ENCODE measurements at regions not wholly inside any gene's neighbourhood (a gene's known extent, or its start where the extent isn't known, plus 50 kb on each side); places are given as distances from the start of the nearest gene placed in this dataset.

DNA sequence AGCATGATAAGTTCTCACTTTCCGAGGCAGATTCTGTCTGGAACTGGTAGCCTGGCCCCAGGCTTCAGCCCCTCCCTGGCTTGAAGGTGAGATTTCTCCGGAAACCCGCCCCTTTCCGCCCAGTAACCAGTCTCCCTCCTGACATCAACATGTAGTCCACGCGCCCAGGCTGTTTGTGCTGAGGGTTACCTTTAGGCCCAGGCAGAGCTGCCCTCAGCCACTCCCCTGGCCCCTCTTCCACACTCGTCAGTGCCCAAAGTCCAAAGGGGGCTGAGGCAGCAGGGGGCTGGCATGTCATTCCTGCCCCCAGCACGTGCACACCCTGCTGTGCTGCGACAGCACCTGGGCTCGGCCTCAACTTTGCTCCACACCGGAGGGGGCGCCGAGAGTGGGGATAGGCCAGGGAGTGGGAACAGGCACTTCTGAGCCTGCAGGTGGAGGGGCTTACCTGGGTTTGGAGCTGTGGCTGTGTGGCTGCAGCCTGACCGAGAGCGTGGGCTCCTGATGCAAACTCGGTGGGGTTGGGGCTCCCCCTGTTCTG is 69.5 kb upstream of the ANK2 start:
- Histone ChIP-seq H3F3A (ENCODE audit: low read length, unreplicated experiment) (no peaks in the 10 kb centered on the region), H3K9me3 (ENCODE audit: low read length) (no peaks in the 10 kb centered on the region), H3K4me1 (ENCODE audit: insufficient read depth, low read length) (no peaks in the 10 kb centered on the region; the same call in 1 of the 2 replicates), H3K79me2 (ENCODE audit: low read length) (no peaks in the 10 kb centered on the region), H3K27me3 (ENCODE audit: low read length) (no peaks in the 10 kb centered on the region), H3K9me2 (replicated peaks; ENCODE audit: low read length) (no peaks in the 10 kb centered on the region), H3K9ac (ENCODE audit: low read length) (no peak overlapping the region), H2AFZ (ENCODE audit: low read length) (no peak overlapping the region), H3K4me3 (ENCODE audit: low read length) (no peak overlapping the region), H3K4me2 (ENCODE audit: low read length) (no peak overlapping the region), H4K20me1 (ENCODE audit: low read length) (no peaks in the 10 kb centered on the region), H3K27ac (ENCODE audit: low read length) (no peak overlapping the region), H3K36me3 (ENCODE audit: low read depth, low read length) (no peaks in the 10 kb centered on the region)
- DNase-seq (no peak), ATAC-seq (no peak)
- intact Hi-C loops (cut with micrococcal nuclease): no loop called here
- TF ChIP-seq, protein P1, sequence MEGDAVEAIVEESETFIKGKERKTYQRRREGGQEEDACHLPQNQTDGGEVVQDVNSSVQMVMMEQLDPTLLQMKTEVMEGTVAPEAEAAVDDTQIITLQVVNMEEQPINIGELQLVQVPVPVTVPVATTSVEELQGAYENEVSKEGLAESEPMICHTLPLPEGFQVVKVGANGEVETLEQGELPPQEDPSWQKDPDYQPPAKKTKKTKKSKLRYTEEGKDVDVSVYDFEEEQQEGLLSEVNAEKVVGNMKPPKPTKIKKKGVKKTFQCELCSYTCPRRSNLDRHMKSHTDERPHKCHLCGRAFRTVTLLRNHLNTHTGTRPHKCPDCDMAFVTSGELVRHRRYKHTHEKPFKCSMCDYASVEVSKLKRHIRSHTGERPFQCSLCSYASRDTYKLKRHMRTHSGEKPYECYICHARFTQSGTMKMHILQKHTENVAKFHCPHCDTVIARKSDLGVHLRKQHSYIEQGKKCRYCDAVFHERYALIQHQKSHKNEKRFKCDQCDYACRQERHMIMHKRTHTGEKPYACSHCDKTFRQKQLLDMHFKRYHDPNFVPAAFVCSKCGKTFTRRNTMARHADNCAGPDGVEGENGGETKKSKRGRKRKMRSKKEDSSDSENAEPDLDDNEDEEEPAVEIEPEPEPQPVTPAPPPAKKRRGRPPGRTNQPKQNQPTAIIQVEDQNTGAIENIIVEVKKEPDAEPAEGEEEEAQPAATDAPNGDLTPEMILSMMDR (conservative IDR thresholded peaks at IDR 0.05; ENCODE audit: low read depth, low read length): no peak
- TF ChIP-seq EZH2 (IDR thresholded peaks at IDR 0.05; ENCODE audit: low read length, unreplicated experiment) (no peak), EZH2phosphoT487 (IDR thresholded peaks at IDR 0.05; ENCODE audit: borderline replicate concordance, low read length) (no peak)
- ChIA-PET CTCF (no interaction called here), POLR2A (ENCODE audit: unreplicated experiment) (no interaction called here)
- BruUV-seq (replicated peaks): no TSS peak

DNA sequence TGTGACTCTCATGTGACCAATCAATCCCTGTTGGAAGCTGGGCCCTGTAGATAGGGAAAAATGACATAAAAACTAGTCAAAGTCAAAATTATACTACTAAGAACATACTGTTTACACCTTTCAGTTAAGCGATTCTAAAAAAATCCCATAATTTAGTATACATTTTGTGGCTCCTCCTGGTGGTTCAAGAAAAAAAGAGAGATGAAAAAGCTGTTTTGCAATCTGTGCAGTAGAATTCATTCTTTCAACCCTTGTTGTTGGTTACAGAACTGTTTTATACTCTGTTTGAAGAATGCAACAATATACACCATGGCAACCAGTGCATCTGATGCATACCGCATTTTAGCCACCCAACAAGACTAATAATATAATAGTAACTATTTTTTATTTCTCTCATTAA is 66.8 kb upstream of the ANK2 start:
- intact Hi-C loops (cut with micrococcal nuclease): no loop called here
- BruUV-seq (replicated peaks): no TSS peak
- H3K4me1 ChIP-seq (ENCODE audit: insufficient read depth, low read length): no peaks in the 10 kb centered on the region; the same call in 1 of the 2 replicates
- no peaks in the 10 kb centered on the region for H3K27me3 ChIP-seq (ENCODE audit: low read length)
- H3K4me2 ChIP-seq (ENCODE audit: low read length): no peak overlapping the region
- no peak overlapping the region for H2AFZ ChIP-seq (ENCODE audit: low read length)
- H3K4me3 ChIP-seq (ENCODE audit: low read length): no peak overlapping the region
- no peak overlapping the region for H3K9ac ChIP-seq (ENCODE audit: low read length)
- DNase-seq: no peak
- H3F3A ChIP-seq (ENCODE audit: low read length, unreplicated experiment): no peaks in the 10 kb centered on the region
- H3K27ac ChIP-seq (ENCODE audit: low read length): no peak overlapping the region
- no peaks in the 10 kb centered on the region for H3K79me2 ChIP-seq (ENCODE audit: low read length)
- no peaks in the 10 kb centered on the region for H4K20me1 ChIP-seq (ENCODE audit: low read length)
- POLR2A ChIA-PET (ENCODE audit: unreplicated experiment): no interaction called here
- TF ChIP-seq, protein P1 (conservative IDR thresholded peaks at IDR 0.05; ENCODE audit: low read depth, low read length): no peak; the same call in 1 of the 2 replicates
- TF ChIP-seq EZH2 (IDR thresholded peaks at IDR 0.05; ENCODE audit: low read length, unreplicated experiment): no peak
- TF ChIP-seq EZH2phosphoT487 (IDR thresholded peaks at IDR 0.05; ENCODE audit: borderline replicate concordance, low read length): no peak
- CTCF ChIA-PET: no interaction called here
- no peaks in the 10 kb centered on the region for H3K9me2 ChIP-seq (replicated peaks; ENCODE audit: low read length)
- H3K36me3 ChIP-seq (ENCODE audit: low read depth, low read length): no peaks in the 10 kb centered on the region
- no peak for ATAC-seq
- H3K9me3 ChIP-seq (ENCODE audit: low read length): no peaks in the 10 kb centered on the region

DNA sequence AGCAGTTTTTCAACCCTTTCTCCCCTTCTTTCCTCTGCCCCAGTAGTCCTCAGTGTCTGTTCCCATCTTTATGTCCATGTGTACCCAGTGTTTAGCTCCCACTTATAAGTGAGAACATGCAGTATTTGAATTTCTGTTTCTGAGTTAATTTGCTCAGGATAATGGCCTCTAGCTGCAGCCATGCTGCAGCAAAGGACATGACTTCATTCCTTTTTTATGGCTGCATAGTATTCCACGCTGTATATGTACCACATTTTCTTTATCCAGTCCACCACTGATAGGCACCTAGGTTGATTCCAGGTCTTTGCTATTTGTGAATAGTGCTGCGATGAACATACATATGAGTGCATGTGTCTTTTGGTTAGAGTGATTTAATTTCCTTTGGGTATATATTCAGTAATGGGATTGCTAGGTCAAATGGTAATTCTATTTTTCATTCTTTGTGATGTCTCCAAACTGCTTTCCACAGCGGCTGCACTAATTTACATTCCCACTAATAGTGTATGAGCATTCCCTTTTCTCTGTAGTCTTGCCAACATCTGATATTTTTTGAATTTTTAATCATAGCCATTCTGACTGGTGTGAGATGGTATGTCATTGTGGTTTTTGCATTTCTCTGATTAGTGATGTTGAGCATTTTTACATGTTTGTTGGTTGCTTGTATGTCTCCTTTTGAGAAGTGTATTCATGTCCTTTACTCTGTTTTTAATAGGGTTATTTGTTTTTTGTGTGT is 54.6 kb upstream of the ANK2 start:
- Histone ChIP-seq H3K27me3 (ENCODE audit: low read length) (no peaks in the 10 kb centered on the region), H3K9me2 (replicated peaks; ENCODE audit: low read length) (no peaks in the 10 kb centered on the region), H3K4me3 (ENCODE audit: low read length) (no peak overlapping the region), H2AFZ (ENCODE audit: low read length) (no peak overlapping the region), H3K9ac (ENCODE audit: low read length) (no peak overlapping the region), H3K36me3 (ENCODE audit: low read depth, low read length) (no peaks in the 10 kb centered on the region), H4K20me1 (ENCODE audit: low read length) (no peaks in the 10 kb centered on the region), H3K4me1 (ENCODE audit: insufficient read depth, low read length) (no peaks in the 10 kb centered on the region), H3K27ac (ENCODE audit: low read length) (no peak overlapping the region), H3K9me3 (ENCODE audit: low read length) (no peaks in the 10 kb centered on the region), H3K79me2 (ENCODE audit: low read length) (no peaks in the 10 kb centered on the region), H3F3A (ENCODE audit: low read length, unreplicated experiment) (no peaks in the 10 kb centered on the region), H3K4me2 (ENCODE audit: low read length) (no peak overlapping the region)
- TF ChIP-seq EZH2 (IDR thresholded peaks at IDR 0.05; ENCODE audit: low read length, unreplicated experiment) (no peak), EZH2phosphoT487 (IDR thresholded peaks at IDR 0.05; ENCODE audit: borderline replicate concordance, low read length) (no peak)
- TF ChIP-seq, protein P1 (conservative IDR thresholded peaks at IDR 0.05; ENCODE audit: low read depth, low read length): no peak
- intact Hi-C loops (cut with micrococcal nuclease): no loop called here
- BruUV-seq (replicated peaks): no TSS peak
- no peak for DNase-seq
- no peak for ATAC-seq
- POLR2A ChIA-PET (ENCODE audit: unreplicated experiment): no interaction called here
- CTCF ChIA-PET: no interaction called here

All from PC-3 (cell line).